Keratinocyte (primary cell): ENCODE measurements at regions not wholly inside any gene's neighbourhood (a gene's known extent, or its start where the extent isn't known, plus 50 kb on each side); places are given as distances from the start of the nearest gene placed in this dataset.
"Not testable (repeated sequence)": the region's sequence is repeated elsewhere in the genome, so short reads cannot be mapped to it uniquely, and the experiment has no call there.

Source experiments
- EZH2 ChIP-seq: IDR thresholded peaks from one replicate; pipeline ENCODE4 v1.6.1; 2012; ENCODE audit warnings: inconsistent platforms, mild to moderate bottlenecking, low read length, moderate library complexity
- TF ChIP-seq, protein P1 (sequence below), 3 experiments: IDR thresholded peaks in 1 of 3; conservative IDR thresholded peaks in 1 of 3; optimal IDR thresholded peaks in 1 of 3; 2 replicates in 2 of 3; 3 replicates in 1 of 3; pipeline versions ENCODE3 to v1.5.1; 2011; ENCODE audit warnings: low read length in 3 of 3, mild to moderate bottlenecking in 3 of 3, moderate library complexity in 2 of 3, control low read depth in 1 of 3, inconsistent platforms in 1 of 3; ENCODE audit not compliant: insufficient read depth in 2 of 3; ENCODE audit errors: extremely low read depth in 1 of 3

DNA sequence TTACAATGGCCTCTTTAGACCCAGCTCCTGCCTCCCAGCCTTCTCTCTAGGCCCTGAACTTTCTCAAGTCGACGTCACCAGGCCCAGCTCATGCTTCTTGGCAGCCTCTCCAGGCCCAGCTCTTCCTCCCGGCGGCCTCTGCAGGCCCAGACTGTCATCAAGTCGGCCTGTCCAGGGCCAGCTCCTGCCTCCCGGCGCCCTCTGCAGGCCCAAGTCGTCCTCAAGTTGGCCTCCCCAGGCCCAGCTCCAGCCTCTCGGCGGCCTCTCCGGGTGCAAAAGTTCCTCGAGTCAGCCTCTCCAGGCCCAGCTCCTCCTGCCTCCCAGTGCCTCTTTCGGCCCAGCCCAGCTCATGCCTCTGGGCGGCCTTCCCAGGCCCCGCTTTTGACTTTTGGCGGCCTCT is 158.1 kb upstream of the CDK13 start:
- not testable (repeated sequence) for TF ChIP-seq EZH2
- TF ChIP-seq, protein P1, sequence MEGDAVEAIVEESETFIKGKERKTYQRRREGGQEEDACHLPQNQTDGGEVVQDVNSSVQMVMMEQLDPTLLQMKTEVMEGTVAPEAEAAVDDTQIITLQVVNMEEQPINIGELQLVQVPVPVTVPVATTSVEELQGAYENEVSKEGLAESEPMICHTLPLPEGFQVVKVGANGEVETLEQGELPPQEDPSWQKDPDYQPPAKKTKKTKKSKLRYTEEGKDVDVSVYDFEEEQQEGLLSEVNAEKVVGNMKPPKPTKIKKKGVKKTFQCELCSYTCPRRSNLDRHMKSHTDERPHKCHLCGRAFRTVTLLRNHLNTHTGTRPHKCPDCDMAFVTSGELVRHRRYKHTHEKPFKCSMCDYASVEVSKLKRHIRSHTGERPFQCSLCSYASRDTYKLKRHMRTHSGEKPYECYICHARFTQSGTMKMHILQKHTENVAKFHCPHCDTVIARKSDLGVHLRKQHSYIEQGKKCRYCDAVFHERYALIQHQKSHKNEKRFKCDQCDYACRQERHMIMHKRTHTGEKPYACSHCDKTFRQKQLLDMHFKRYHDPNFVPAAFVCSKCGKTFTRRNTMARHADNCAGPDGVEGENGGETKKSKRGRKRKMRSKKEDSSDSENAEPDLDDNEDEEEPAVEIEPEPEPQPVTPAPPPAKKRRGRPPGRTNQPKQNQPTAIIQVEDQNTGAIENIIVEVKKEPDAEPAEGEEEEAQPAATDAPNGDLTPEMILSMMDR (optimal IDR thresholded peaks at IDR 0.05 in 1 of 3, IDR thresholded peaks at IDR 0.05 in 1 of 3, conservative IDR thresholded peaks at IDR 0.05 in 1 of 3; ENCODE audit: extremely low read depth in 1 of 3, insufficient read depth in 2 of 3, low read length in 3 of 3): not testable (repeated sequence)
